H1 (cell line): ENCODE measurements at regions not wholly inside any gene's neighbourhood (a gene's known extent, or its start where the extent isn't known, plus 50 kb on each side); places are given as distances from the start of the nearest gene placed in this dataset.

Experiments used
- CBX8 ChIP-seq: fragments of 300-800, 300-1000 bp; sonication (generic); IDR thresholded peaks from 2 replicates; pipeline ENCODE4 v1.7.1; 2016; ENCODE audit warnings: low read depth, low read length, borderline replicate concordance
- CEBPB ChIP-seq: IDR thresholded peaks from 2 replicates; pipeline ENCODE4 v1.6.1; 2012; ENCODE audit warnings: low read depth, low read length
- CHD1 ChIP-seq: IDR thresholded peaks from 2 replicates; pipeline ENCODE4 v1.6.1; 2012; ENCODE audit warnings: low read depth, low read length, improper control_type of control experiment
- EZH2 ChIP-seq: fragments of 200-600 bp; sonication (generic); IDR thresholded peaks from 2 replicates; pipeline ENCODE4 v1.7.1; 2012; ENCODE audit warnings: low read depth, mild to moderate bottlenecking, moderate library complexity, low read length, inconsistent platforms; ENCODE audit not compliant: severe bottlenecking
- GABPA ChIP-seq: IDR thresholded peaks from 2 replicates; pipeline ENCODE4 v1.6.1; 2011; ENCODE audit warnings: mild to moderate bottlenecking, low read length, moderate library complexity, borderline replicate concordance; ENCODE audit not compliant: insufficient read depth
- NRF1 ChIP-seq: IDR thresholded peaks from 2 replicates; pipeline ENCODE4 v1.6.1; 2011; ENCODE audit warnings: mild to moderate bottlenecking, low read depth, low read length, improper control_type of control experiment
- POLR2AphosphoS5 ChIP-seq: IDR thresholded peaks from 2 replicates; pipeline ENCODE4 v1.6.1; 2011; ENCODE audit warnings: low read depth, low read length
- RXRA ChIP-seq: IDR thresholded peaks from 2 replicates; pipeline ENCODE4 v1.6.1; 2011; ENCODE audit warnings: low read depth, mild to moderate bottlenecking, low read length, moderate library complexity; ENCODE audit not compliant: insufficient read depth
- SP2 ChIP-seq: IDR thresholded peaks from 2 replicates; pipeline ENCODE4 v1.6.1; 2012; ENCODE audit warnings: mild to moderate bottlenecking, low read length, inconsistent platforms
- TAF1 ChIP-seq: IDR thresholded peaks from 2 replicates; pipeline ENCODE4 v1.6.1; 2011; ENCODE audit warnings: mild to moderate bottlenecking, low read depth, low read length
- TF ChIP-seq, protein P1 (sequence below): IDR thresholded peaks from 2 replicates; pipeline ENCODE4 v1.6.1; 2012; ENCODE audit warnings: inconsistent platforms
- TF ChIP-seq, protein P2 (sequence below), 3 experiments: IDR thresholded peaks; 1 replicate in 2 of 3; 2 replicates in 1 of 3; pipeline versions ENCODE4 v1.5.1 to v1.6.1; 2011; ENCODE audit warnings: low read length in 3 of 3, mild to moderate bottlenecking in 3 of 3, inconsistent platforms in 2 of 3, low read depth in 1 of 3, moderate library complexity in 1 of 3; ENCODE audit not compliant: insufficient read depth in 1 of 3; ENCODE audit errors: control extremely low read depth in 1 of 3
- TF ChIP-seq, protein P3 (sequence below): IDR thresholded peaks from 2 replicates; pipeline ENCODE4 v1.6.1; 2011; ENCODE audit warnings: low read depth, mild to moderate bottlenecking, low read length; ENCODE audit not compliant: insufficient read depth

DNA sequence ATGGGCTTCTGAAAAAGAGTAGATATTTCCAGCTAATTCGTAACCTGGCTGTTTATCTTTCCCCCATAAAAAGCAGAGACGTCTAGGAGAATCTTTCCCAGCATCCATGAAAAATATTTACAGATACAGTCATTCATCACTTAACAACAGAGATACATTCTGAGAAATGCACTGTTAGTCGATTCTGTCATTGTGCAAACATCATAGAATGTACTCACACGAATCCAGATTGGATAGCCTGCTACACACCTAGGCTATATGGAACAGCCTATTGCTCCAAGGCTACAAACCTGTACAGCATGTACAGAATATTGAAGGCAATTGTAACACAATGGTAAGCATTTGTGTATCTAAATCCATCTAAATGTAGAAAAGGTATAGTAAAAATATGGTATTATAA lies 530.2 kb upstream of the NBEA start:
- TF ChIP-seq, protein P1, sequence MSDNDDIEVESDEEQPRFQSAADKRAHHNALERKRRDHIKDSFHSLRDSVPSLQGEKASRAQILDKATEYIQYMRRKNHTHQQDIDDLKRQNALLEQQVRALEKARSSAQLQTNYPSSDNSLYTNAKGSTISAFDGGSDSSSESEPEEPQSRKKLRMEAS = no peak
- no peak for TF ChIP-seq SP2
- TF ChIP-seq CHD1 = no peak
- no peak for TF ChIP-seq CEBPB
- TF ChIP-seq GABPA = no peak
- TF ChIP-seq, protein P2, sequence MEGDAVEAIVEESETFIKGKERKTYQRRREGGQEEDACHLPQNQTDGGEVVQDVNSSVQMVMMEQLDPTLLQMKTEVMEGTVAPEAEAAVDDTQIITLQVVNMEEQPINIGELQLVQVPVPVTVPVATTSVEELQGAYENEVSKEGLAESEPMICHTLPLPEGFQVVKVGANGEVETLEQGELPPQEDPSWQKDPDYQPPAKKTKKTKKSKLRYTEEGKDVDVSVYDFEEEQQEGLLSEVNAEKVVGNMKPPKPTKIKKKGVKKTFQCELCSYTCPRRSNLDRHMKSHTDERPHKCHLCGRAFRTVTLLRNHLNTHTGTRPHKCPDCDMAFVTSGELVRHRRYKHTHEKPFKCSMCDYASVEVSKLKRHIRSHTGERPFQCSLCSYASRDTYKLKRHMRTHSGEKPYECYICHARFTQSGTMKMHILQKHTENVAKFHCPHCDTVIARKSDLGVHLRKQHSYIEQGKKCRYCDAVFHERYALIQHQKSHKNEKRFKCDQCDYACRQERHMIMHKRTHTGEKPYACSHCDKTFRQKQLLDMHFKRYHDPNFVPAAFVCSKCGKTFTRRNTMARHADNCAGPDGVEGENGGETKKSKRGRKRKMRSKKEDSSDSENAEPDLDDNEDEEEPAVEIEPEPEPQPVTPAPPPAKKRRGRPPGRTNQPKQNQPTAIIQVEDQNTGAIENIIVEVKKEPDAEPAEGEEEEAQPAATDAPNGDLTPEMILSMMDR (IDR thresholded peaks at IDR 0.05; ENCODE audit: control extremely low read depth in 1 of 3, insufficient read depth in 1 of 3, low read depth in 1 of 3, low read length in 3 of 3) = no peak
- TF ChIP-seq NRF1 = no peak
- TF ChIP-seq, protein P3, sequence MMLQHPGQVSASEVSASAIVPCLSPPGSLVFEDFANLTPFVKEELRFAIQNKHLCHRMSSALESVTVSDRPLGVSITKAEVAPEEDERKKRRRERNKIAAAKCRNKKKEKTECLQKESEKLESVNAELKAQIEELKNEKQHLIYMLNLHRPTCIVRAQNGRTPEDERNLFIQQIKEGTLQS = no peak
- TF ChIP-seq RXRA = no peak
- no peak for TF ChIP-seq TAF1
- no peak for TF ChIP-seq POLR2AphosphoS5
- no peak for TF ChIP-seq EZH2
- TF ChIP-seq CBX8 = no peak
